Fibroblast of skin of scalp (primary cell): ENCODE measurements at regions not wholly inside any gene's neighbourhood (a gene's known extent, or its start where the extent isn't known, plus 50 kb on each side); places are given as distances from the start of the nearest gene placed in this dataset.

ENCODE experiments used
- DNase-seq: peaks from one replicate; pipeline ENCODE4 v3.0.0-alpha.2; 2013

DNA sequence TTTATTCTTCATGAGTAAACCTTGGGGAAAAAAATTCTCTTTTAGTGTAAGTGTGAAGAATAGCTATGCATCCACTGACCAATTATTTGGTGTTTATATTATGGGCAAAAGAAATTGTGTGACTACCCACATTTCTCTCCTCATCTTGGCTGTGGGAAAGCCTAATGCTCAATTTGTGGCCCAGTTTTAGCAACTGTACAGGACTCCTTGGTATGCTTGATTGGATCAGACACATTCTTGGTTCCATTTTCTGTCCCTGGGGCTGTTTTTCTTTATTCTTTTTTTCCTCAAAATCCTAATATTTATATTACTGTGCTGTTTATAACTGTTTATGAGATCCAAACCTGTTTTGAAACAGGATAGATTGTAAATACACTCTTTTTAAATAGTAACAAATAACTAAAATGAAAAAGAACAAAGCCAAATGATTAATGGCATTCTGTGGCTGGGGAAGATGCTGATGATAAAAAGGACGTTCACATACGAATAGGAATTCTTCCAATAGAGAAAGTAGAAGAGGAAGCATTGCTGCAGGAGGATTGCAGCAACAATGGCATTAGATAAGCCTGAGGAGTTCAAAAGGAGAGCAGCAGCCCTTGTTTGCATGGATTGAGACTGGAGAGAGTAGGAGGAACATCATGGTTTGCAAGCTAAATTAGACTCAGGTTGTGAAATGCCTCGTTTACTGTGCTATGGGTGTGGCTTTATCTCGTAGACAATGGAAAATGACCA is 580.5 kb downstream of the INHBA start:
- no peak for DNase-seq

DNA sequence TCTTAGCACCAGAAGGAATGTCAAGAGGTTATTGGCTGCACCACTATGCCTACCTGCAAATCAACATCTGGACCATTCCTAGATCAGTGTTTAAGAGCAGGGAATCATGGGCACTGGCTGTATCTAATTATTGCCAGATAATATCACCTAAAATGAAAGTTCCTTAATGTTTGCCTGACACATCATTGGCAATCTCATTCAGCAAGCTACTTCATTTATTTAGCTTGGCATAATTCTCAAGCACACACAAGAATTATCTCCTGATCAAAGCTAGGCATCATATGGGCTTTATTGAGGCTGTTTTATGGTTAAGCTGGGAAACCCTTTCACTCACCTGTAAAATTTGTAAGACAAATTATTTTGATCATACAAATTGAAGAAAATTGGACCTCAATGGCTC is 581.7 kb downstream of the INHBA start:
- DNase-seq: no peak

DNA sequence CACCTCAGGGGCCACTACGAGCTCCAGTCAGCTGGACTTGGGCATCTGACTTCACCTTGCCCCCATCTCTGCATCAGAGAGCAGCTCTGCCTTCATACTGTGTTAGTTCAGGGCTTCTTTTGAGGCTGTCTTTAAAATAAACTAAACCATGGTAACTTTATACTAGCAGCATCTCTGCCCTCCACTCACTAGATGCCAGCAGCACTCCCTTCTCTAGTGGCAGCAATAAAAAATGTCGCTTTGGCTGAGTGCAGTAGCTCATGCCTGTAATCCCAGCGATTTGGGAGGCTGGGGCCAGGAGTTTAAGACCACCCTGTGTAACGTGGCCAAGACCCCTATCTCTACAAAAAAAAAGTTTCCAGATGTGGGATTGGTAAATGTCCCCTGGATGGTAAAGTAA is 584.4 kb downstream of the INHBA start:
- no peak for DNase-seq

- DNase-seq: no peak
These were observed 585.5 kb downstream of the INHBA start for GRCh38 chr7:41117431-41117830.

- no peak for DNase-seq
These were observed 586.1 kb downstream of the INHBA start for GRCh38 chr7:41116817-41117216.

DNA sequence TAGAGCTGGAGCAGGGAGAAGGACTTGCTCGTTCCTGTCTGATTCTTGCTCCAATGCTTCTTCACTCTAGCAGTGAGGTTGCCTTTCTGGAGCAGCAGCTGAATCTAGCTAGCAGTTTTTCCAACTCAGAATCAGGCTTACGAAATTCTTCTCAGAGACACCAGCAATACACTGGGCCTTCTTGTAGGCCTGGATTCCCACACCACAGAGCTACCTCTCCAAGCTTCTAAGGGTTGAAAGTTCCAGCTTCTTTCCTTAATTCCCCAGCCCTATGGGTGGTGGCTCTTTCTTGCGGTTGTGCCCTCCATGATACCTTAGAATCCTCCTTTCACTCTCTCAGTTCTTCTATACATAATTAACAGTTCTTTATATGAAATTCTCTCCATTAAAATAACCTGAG is 586.6 kb downstream of the INHBA start:
- no peak for DNase-seq

DNA sequence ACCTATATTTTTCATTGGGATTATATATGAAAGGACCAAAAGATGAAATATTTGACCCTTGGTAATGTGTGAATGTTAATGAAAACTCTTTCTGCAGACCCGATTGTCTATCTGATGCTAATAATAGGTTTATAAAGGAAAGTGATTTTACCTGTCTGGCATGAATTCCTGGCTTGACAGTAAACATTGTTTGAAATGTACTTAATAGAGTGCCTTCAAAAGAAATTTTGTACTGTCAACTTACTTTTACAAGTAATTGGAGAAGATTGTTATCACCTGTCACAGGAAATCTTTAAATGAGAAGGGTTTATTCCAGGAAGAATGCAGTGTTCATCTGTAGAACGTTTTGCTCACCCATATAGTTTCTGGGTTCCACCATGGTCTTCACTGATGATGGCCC is 588.2 kb downstream of the INHBA start:
- no peak for DNase-seq

- DNase-seq: peak; percentile 23
These were observed 588.8 kb downstream of the INHBA start for GRCh38 chr7:41114131-41114530.

- DNase-seq: no peak
These were observed 589.2 kb downstream of the INHBA start for GRCh38 chr7:41113719-41114118.

DNA sequence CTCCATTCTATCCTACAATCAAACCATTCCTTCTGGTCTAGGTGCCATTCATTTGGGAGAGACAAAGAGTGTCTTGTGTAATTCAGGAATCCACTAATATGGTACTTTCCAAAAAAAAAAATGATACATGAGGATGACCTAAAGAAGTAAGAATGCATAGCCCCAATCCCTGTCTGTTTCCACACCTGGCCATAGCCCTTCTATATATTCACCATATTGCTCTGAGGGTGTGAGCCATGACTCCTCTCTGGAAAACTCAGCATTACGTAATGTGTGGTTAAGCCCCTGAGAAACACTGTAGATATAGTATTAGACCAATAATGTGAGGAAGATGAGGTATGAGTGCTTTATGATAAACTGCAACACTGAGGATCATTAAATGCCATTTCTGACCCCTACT is 592.7 kb downstream of the INHBA start:
- no peak for DNase-seq

DNA sequence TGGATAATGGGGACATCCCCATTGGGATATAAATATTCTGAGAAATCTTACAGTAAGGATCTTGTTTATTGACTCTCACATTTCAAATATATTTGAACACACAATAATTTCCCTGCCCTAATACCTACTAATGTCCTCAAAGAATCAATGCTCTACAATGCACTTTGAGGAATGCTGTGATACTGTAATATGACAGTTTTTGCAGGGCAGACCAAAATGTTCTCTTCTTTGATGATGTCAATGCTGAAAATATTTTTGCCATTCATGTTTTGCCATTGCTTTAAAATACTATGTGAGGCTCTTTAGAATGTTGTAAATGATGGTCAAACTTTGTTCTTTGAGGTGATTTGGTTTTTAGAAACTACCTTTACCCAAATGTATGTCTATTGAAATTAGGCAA is 594.1 kb downstream of the INHBA start:
- no peak for DNase-seq

GRCh38 chr7:41107938-41108448 is 594.9 kb downstream of the INHBA start:
- DNase-seq: peak; percentile 32

GRCh38 chr7:41107330-41107937 is 595.5 kb downstream of the INHBA start:
- no peak for DNase-seq

GRCh38 chr7:41104631-41105030 is 598.3 kb downstream of the INHBA start:
- DNase-seq: peak; percentile 54

GRCh38 chr7:41103331-41103730 is 599.6 kb downstream of the INHBA start:
- DNase-seq: peak; percentile 76

GRCh38 chr7:41098846-41099245 is 604.0 kb downstream of the INHBA start:
- DNase-seq: peak; percentile 24

- DNase-seq: peak; percentile 39
These were observed 604.5 kb downstream of the INHBA start for GRCh38 chr7:41098402-41098801.

DNA sequence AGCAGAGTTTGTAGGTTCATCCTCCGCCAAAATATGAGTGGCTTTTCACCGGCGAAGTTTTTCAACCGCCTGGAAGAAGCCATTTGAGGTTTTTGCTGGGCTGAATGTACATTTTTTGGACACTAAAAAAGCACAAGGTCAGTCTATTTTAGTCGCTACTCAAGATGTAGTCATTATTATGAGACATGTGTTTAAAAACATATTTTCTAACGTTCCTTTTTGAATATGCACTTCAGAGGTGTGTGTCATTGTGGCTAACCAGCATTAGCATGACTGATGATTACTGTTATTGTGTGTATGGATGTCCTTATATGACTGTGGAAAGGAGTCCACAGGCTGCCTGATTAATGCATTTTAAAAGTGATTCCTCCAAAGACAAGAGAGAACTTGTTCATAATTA is 605.4 kb downstream of the INHBA start:
- DNase-seq: peak; percentile 93

DNA sequence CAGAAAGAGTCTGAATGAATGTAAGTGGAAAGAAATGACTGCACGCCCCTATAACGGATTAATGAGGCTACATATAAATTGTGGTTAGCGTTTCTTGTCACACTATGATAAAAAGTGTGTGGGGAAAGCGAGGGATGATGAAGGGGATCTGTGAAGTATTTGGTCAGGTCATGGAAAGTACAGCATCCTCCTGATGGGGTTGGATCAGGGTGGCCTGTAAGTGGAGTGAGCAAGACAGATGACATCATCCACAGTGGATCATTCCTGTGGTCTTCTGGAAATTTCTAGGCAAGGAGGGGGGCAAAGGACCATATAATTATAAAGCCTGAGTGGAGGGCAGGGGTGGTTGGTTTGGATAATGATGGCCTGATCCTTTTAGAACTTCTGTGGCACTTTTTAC is 606.0 kb downstream of the INHBA start:
- peak; percentile 96 for DNase-seq

DNA sequence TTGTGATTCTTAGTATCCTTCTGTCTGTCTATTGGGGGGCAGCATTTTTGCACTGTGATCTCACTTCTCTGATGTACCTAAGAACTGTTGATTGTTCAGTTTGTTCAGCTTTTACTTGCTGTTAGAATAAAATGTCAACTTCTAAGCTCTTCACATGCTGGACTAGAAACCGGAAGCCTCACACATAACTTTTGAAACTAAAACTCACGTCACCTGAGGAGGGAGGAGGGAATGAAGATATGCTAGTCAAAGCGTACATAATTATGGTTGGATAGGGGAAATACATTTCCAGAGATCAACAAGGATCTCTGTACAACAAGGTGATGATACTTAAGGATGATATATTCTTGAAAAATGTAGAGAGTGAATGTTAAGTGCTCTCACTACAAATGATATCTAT is 609.7 kb downstream of the INHBA start:
- DNase-seq: no peak

GRCh38 chr7:41085244-41085643 is 617.6 kb downstream of the INHBA start:
- DNase-seq: peak; percentile 82

- no peak for DNase-seq
These were observed 618.5 kb downstream of the INHBA start for GRCh38 chr7:41084381-41084780.

DNA sequence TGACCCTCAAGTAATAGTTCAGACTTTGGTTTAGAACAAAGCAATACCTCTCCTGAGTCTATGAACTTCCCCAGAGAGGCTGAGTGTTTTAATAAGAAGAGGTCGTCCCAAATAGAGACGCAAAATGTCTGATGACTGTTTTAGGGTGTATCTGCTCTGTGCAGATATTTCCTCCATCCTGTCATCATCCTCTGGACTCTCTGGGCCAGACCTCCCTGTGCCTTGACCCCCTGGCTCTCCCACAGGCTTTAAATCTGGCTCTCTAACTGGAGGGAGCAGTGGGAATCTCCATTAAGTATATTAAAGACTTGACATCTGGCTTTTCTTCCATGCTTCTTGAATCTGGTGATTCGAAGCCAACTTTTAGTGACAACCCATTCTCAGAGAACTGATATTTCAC is 633.3 kb downstream of the INHBA start:
- DNase-seq: no peak

- no peak for DNase-seq
These were observed 635.3 kb downstream of the INHBA start for GRCh38 chr7:41067576-41067975.
